ENCODE measurements at regions not wholly inside any gene's neighbourhood (a gene's known extent, or its start where the extent isn't known, plus 50 kb on each side); places are given as distances from the start of the nearest gene placed in this dataset.

- peaks cover 12% of the 10 kb centered on the region for H3K27me3 Mint-ChIP-seq (ENCODE audit: low read depth)
- no peaks in the 10 kb centered on the region for H3K9me3 Mint-ChIP-seq
- DNase-seq (ENCODE audit: low spot score in 2 of 2, unreplicated experiment in 2 of 2) = no peak
- H3K4me1 Mint-ChIP-seq = peaks cover 4% of the 10 kb centered on the region
- H3K36me3 Mint-ChIP-seq = no peaks in the 10 kb centered on the region
- no peak overlapping the region for H3K4me3 Mint-ChIP-seq
- no peak overlapping the region for H3K27ac Mint-ChIP-seq
- TF ChIP-seq, protein P1, sequence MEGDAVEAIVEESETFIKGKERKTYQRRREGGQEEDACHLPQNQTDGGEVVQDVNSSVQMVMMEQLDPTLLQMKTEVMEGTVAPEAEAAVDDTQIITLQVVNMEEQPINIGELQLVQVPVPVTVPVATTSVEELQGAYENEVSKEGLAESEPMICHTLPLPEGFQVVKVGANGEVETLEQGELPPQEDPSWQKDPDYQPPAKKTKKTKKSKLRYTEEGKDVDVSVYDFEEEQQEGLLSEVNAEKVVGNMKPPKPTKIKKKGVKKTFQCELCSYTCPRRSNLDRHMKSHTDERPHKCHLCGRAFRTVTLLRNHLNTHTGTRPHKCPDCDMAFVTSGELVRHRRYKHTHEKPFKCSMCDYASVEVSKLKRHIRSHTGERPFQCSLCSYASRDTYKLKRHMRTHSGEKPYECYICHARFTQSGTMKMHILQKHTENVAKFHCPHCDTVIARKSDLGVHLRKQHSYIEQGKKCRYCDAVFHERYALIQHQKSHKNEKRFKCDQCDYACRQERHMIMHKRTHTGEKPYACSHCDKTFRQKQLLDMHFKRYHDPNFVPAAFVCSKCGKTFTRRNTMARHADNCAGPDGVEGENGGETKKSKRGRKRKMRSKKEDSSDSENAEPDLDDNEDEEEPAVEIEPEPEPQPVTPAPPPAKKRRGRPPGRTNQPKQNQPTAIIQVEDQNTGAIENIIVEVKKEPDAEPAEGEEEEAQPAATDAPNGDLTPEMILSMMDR (IDR thresholded peaks at IDR 0.05; ENCODE audit: unreplicated experiment) = no peak
These were observed 256.7 kb downstream of the NDUFS4 start for GRCh38 chr5:53817183-53817582.

DNA sequence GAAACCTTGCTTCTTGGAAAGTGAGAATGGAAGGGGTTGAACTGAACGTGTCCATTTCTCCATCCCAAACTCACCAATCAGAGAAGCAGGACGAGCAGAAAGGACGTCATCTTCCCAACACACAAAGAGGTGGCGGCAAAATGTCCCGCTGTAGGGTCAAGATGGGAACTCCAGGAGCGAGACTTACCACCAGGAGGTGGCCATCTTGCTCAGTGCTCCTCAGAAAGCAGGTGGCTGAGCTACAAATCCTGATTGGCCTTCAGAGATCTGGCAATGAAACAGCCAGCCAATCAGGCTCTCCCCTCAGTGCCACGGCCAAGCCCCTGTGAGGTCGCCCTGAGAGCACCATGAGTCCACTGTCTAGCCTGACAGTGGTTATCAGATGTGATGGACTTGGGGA, 259.0 kb downstream of the NDUFS4 start:
- Mint-ChIP-seq H3K9me3 (no peaks in the 10 kb centered on the region), H3K4me1 (peaks cover 4% of the 10 kb centered on the region), H3K27ac (no peak overlapping the region), H3K4me3 (no peak overlapping the region), H3K36me3 (no peaks in the 10 kb centered on the region), H3K27me3 (ENCODE audit: low read depth) (peaks cover 12% of the 10 kb centered on the region)
- TF ChIP-seq, protein P1 (IDR thresholded peaks at IDR 0.05; ENCODE audit: unreplicated experiment) = no peak
- DNase-seq (ENCODE audit: low spot score in 2 of 2, unreplicated experiment in 2 of 2) = no peak

- Mint-ChIP-seq H3K27me3 (ENCODE audit: low read depth) (peaks cover 12% of the 10 kb centered on the region), H3K4me1 (peaks cover 4% of the 10 kb centered on the region), H3K4me3 (no peak overlapping the region), H3K36me3 (no peaks in the 10 kb centered on the region), H3K9me3 (no peaks in the 10 kb centered on the region), H3K27ac (no peak overlapping the region)
- DNase-seq (ENCODE audit: low spot score in 2 of 2, unreplicated experiment in 2 of 2) = no peak
- TF ChIP-seq, protein P1 (IDR thresholded peaks at IDR 0.05; ENCODE audit: unreplicated experiment) = no peak
These were observed 259.8 kb downstream of the NDUFS4 start for GRCh38 chr5:53820119-53820801.

DNA sequence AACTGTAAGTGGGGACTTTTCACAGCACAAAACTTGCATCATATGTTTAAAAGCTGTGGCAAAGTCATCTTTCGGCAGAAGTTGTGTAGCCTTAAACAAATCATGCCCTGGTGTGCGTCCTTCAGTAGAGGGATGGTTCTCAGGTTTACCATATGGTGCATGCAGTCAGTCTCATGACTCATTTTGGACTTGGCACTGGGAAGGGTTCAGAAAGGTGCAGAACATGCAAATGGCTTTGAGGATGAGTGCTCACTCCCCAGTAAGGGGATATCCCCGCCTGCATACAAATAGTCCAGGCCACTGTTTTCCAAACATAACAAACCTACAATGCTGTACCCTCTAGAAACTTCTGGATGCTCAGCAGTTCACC, 260.3 kb downstream of the NDUFS4 start:
- Mint-ChIP-seq H3K27ac (no peak overlapping the region), H3K4me3 (no peak overlapping the region), H3K9me3 (no peaks in the 10 kb centered on the region), H3K4me1 (peaks cover 4% of the 10 kb centered on the region), H3K27me3 (ENCODE audit: low read depth) (peaks cover 8% of the 10 kb centered on the region), H3K36me3 (no peaks in the 10 kb centered on the region)
- TF ChIP-seq, protein P1 (IDR thresholded peaks at IDR 0.05; ENCODE audit: unreplicated experiment) = no peak
- no peak for DNase-seq (ENCODE audit: low spot score in 2 of 2, unreplicated experiment in 2 of 2)

- H3K9me3 Mint-ChIP-seq = peaks cover 5% of the 10 kb centered on the region
- no peak overlapping the region for H3K27ac Mint-ChIP-seq
- DNase-seq (ENCODE audit: low spot score in 2 of 2, unreplicated experiment in 2 of 2) = no peak
- TF ChIP-seq, protein P1 (IDR thresholded peaks at IDR 0.05; ENCODE audit: unreplicated experiment) = no peak
- H3K4me1 Mint-ChIP-seq = no peaks in the 10 kb centered on the region
- H3K36me3 Mint-ChIP-seq = no peaks in the 10 kb centered on the region
- H3K27me3 Mint-ChIP-seq (ENCODE audit: low read depth) = no peaks in the 10 kb centered on the region
- no peak overlapping the region for H3K4me3 Mint-ChIP-seq
These were observed 264.6 kb downstream of the NDUFS4 start for GRCh38 chr5:53825016-53825415.

DNA sequence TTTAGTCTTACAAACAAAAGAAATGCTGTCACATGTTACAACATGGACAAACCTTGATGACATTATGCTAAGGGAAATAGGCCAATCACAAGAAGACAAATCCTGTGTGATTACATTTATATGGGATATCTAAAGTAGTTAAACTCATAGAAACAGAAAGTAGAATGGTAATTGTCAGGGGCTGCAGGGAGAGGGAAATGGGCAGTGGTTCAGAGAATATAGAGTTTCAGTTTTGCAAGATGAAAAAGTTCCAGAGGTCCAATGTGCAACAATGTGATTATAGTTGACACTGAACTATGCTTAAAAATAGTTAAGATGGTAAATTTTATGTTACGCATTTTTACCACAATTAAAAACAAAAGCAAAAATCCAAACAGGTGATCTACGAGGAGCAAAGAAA, 265.5 kb downstream of the NDUFS4 start:
- no peak overlapping the region for H3K4me3 Mint-ChIP-seq
- H3K4me1 Mint-ChIP-seq = no peaks in the 10 kb centered on the region
- H3K9me3 Mint-ChIP-seq = peaks cover 5% of the 10 kb centered on the region
- no peaks in the 10 kb centered on the region for H3K27me3 Mint-ChIP-seq (ENCODE audit: low read depth)
- TF ChIP-seq, protein P1 (IDR thresholded peaks at IDR 0.05; ENCODE audit: unreplicated experiment) = no peak
- H3K27ac Mint-ChIP-seq = no peak overlapping the region
- no peak for DNase-seq (ENCODE audit: low spot score in 2 of 2, unreplicated experiment in 2 of 2)
- no peaks in the 10 kb centered on the region for H3K36me3 Mint-ChIP-seq
